OCI-LY7 (cell line): ENCODE measurements at regions not wholly inside any gene's neighbourhood (a gene's known extent, or its start where the extent isn't known, plus 50 kb on each side); places are given as distances from the start of the nearest gene placed in this dataset.

Source experiments
- EZH2phosphoT487 ChIP-seq: fragments of 200-600 bp; sonication (generic); IDR thresholded peaks from 2 replicates; pipeline ENCODE4 v1.6.1; 2018; ENCODE audit warnings: low read depth, borderline replicate concordance, mild to moderate bottlenecking, mixed run types, antibody characterized with exemption, low read length, moderate library complexity, mixed read lengths
- TF ChIP-seq, protein P1 (sequence below): fragments of 200-600 bp; sonication (generic); conservative IDR thresholded peaks from 2 replicates; pipeline ENCODE4 v1.5.1; 2014; ENCODE audit warnings: mild to moderate bottlenecking, antibody characterized with exemption, low read length, moderate library complexity, mixed read lengths

DNA sequence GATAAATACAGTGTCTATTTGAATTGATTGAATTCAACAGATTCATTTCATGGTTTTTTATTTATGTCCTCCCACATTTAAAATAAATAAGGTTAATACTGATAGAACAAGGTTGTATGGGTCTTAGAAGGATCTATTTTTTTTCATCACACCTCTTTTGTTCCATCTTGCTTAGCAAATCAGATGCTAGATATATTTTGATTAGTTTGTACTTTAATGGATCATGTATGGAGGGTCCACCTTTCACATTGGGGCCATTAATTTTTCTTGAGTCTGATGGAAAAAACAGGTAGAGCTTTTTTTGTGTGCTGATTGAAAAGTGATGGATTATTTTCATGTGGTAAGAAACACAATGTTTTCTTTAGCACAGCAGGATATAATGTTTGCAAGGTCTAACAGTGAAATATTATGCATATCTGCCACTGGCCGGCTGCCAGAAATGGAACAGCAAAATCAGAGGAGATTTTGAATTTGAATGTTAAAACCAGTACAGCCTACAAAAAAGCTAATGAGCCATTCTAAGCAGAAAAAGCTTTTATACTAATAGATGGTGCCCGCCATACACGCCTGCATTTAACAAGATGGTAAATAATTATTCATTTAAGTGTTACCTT, 188.1 kb upstream of the ETAA1 start:
- TF ChIP-seq, protein P1, sequence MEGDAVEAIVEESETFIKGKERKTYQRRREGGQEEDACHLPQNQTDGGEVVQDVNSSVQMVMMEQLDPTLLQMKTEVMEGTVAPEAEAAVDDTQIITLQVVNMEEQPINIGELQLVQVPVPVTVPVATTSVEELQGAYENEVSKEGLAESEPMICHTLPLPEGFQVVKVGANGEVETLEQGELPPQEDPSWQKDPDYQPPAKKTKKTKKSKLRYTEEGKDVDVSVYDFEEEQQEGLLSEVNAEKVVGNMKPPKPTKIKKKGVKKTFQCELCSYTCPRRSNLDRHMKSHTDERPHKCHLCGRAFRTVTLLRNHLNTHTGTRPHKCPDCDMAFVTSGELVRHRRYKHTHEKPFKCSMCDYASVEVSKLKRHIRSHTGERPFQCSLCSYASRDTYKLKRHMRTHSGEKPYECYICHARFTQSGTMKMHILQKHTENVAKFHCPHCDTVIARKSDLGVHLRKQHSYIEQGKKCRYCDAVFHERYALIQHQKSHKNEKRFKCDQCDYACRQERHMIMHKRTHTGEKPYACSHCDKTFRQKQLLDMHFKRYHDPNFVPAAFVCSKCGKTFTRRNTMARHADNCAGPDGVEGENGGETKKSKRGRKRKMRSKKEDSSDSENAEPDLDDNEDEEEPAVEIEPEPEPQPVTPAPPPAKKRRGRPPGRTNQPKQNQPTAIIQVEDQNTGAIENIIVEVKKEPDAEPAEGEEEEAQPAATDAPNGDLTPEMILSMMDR: no peak
- no peak for TF ChIP-seq EZH2phosphoT487
